ENCODE measurements at regions not wholly inside any gene's neighbourhood (a gene's known extent, or its start where the extent isn't known, plus 50 kb on each side); places are given as distances from the start of the nearest gene placed in this dataset.

- TF ChIP-seq CTCF (conservative IDR thresholded peaks at IDR 0.05) (peak; percentile 32; the same call in 1 of the 2 replicates), ZFX (IDR thresholded peaks at IDR 0.05) (no peak)
These were observed 1472.0 kb downstream of the FAM133A start for GRCh38 chrX:95145848-95146490.
